ENCODE measurements at regions not wholly inside any gene's neighbourhood (a gene's known extent, or its start where the extent isn't known, plus 50 kb on each side); places are given as distances from the start of the nearest gene placed in this dataset.

DNA sequence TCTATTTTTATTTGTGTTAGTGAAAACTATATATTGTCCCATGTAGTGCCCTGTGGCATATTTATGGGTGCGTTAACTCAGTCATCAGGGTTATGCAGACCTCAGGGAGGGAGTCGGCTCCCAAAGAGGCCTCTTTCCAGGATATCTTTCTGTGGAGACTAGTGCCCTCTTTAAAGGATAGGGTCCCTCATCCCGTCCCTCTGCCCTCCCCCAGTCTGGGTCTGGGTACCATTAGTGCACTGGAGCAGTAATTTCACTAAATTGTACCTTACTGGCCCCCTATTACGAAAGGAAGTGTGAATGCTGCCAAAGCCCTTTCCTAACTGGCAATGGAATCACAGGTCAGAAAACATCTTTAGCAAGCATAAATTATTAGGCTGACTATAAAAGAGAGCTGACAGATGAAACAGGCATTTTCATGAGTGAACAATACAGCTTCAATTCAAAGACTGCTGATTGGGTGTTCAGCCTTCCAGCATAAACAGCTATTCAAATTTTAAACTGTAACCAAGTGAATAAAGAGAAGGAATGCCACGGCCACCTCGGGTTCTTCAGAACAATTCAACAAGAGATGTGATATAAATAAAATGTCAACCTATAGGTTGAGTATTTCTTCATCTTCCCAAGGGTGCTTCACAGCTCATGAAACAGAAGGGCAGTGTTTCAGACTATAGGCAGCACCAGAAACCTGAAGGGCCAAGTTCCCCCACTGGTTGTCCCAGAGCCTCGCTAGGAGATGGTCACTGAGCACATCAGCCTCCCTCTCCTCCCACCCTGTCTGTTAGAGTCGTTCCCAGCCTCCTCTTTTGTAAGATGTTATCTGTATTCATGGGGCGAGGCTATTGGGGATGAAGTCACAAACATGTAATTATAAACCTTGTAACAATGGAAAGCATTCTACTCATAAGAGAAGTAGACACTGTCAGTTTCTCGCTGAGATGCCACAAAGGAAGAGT, 318.7 kb downstream of the TMEM161B start:
- Histone ChIP-seq H3K27ac (ENCODE audit: low read depth, low read length) (no peak overlapping the region), H3K27me3 (ENCODE audit: control insufficient read depth, insufficient read depth, low read length) (no peaks in the 10 kb centered on the region), H3K9me3 (ENCODE audit: control insufficient read depth, insufficient read depth, low read depth, low read length) (no peaks in the 10 kb centered on the region), H3K36me3 (ENCODE audit: control insufficient read depth, insufficient read depth, low read length) (no peaks in the 10 kb centered on the region), H3K9ac (ENCODE audit: low read length) (no peak overlapping the region), H3K4me3 (ENCODE audit: low read depth, low read length) (no peak overlapping the region), H3K4me1 (ENCODE audit: control insufficient read depth, insufficient read depth, low read length) (peaks cover 44% of the 10 kb centered on the region)

DNA sequence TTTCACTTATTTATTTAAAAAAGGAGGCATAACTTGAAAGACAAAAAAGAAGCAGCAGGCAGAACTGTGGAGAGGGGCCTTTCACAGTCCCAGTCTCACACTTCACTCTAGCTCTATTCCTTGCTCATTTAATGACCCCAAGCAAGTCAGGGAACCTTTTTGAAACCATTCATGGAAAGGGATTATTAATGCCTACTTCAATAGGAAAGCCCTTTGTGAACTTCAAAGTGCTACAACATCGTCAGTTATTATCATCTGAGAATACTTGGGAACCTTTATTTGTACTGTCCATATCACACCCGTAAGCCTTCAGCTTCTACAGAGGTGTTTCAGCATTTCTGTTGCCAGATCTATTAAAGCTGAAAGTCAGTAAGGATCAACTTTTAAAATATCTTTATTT, 320.2 kb downstream of the TMEM161B start:
- Histone ChIP-seq H3K9ac (ENCODE audit: low read length) (no peak overlapping the region), H3K4me3 (ENCODE audit: low read depth, low read length) (no peak overlapping the region), H3K9me3 (ENCODE audit: control insufficient read depth, insufficient read depth, low read depth, low read length) (no peaks in the 10 kb centered on the region), H3K27ac (ENCODE audit: low read depth, low read length) (no peak overlapping the region), H3K36me3 (ENCODE audit: control insufficient read depth, insufficient read depth, low read length) (no peaks in the 10 kb centered on the region), H3K4me1 (ENCODE audit: control insufficient read depth, insufficient read depth, low read length) (peaks cover 42% of the 10 kb centered on the region), H3K27me3 (ENCODE audit: control insufficient read depth, insufficient read depth, low read length) (no peaks in the 10 kb centered on the region)

DNA sequence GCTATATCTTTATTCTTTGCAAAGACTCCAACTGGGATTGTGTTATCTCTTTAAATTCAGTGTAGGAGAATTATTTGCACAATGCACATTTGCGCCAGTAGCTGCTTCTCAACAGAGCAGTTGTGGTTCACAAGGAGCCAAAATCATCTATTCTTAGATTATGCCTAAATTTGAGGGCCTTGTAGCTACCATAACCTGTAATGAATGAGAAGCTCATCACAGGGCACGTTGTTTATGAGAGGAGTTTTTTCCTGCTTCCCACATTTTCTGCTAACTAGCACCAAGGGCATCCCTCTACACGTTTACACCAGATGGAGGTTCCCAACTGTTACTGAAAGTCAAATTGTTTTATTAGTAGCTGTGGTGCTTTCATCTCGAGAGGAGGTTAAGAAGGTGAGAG, 322.4 kb downstream of the TMEM161B start:
- Histone ChIP-seq H3K27me3 (ENCODE audit: control insufficient read depth, insufficient read depth, low read length) (no peaks in the 10 kb centered on the region), H3K4me3 (ENCODE audit: low read depth, low read length) (no peak overlapping the region), H3K9me3 (ENCODE audit: control insufficient read depth, insufficient read depth, low read depth, low read length) (no peaks in the 10 kb centered on the region), H3K36me3 (ENCODE audit: control insufficient read depth, insufficient read depth, low read length) (no peaks in the 10 kb centered on the region), H3K4me1 (ENCODE audit: control insufficient read depth, insufficient read depth, low read length) (peaks cover 33% of the 10 kb centered on the region), H3K27ac (ENCODE audit: low read depth, low read length) (no peak overlapping the region), H3K9ac (ENCODE audit: low read length) (no peak overlapping the region)

DNA sequence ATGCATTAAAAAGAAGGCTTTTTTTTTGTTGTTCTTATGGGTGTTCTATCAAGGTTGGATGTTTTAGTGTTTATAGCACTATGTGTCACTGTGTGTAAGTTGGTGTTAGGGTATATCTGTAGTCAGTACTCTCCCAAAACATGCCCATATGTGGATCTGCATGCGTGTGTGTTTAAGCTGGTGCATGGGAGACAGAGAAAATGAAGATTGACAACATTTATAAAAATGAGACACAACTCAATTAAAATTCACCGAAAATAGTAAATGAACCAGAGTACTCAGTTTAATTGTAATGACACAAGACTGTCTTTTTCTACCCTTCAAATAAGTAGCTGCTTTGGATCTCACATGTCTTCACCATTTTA, 323.4 kb downstream of the TMEM161B start:
- H3K4me3 ChIP-seq (ENCODE audit: low read depth, low read length), result no peak overlapping the region
- no peaks in the 10 kb centered on the region for H3K36me3 ChIP-seq (ENCODE audit: control insufficient read depth, insufficient read depth, low read length)
- 0 out of 2 replicates have a peak overlapping the region, but pooled peaks have one; percentile 41 for H3K27ac ChIP-seq (ENCODE audit: low read depth, low read length)
- no peaks in the 10 kb centered on the region for H3K9me3 ChIP-seq (ENCODE audit: control insufficient read depth, insufficient read depth, low read depth, low read length)
- H3K27me3 ChIP-seq (ENCODE audit: control insufficient read depth, insufficient read depth, low read length), result no peaks in the 10 kb centered on the region
- peaks cover 27% of the 10 kb centered on the region for H3K4me1 ChIP-seq (ENCODE audit: control insufficient read depth, insufficient read depth, low read length)
- no peak overlapping the region for H3K9ac ChIP-seq (ENCODE audit: low read length)

DNA sequence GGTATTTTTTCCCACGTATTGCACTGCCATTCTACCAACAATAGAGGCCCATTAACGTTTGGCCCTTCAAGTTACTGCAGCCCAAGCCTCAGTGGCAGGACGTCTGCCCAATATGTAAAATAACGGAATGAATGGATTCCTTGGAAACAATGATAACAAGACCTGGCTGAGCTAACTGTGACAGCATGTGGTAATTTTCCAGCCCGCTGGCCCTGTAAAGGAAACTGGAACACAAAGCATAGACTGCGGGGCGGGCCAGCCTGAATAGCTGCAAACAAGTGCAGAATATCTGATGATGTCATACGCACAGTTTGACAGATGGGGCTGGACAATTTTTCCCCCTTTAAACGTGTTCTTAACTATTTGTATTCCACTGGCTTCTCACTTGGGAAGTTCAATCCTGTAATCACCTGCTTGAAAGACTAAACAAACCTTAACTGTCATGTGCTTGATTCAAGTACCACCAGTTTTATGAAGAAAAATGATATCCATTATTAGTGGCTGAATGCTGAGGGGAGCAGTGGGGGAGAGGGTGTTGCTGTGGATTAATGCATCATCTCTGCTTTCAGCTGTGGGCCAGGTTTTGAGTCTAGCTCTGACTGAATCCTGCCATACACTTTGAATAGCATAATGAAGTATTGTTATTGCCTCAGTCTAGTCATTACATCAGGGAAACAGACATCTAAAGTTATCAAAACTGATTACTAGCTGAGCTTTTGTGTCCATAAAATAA, 323.9 kb downstream of the TMEM161B start:
- Histone ChIP-seq H3K9me3 (ENCODE audit: control insufficient read depth, insufficient read depth, low read depth, low read length) (no peaks in the 10 kb centered on the region), H3K27ac (ENCODE audit: low read depth, low read length) (0 out of 2 replicates have a peak overlapping the region, but pooled peaks have one; percentile 41), H3K9ac (ENCODE audit: low read length) (no peak overlapping the region), H3K4me1 (ENCODE audit: control insufficient read depth, insufficient read depth, low read length) (peaks cover 21% of the 10 kb centered on the region), H3K27me3 (ENCODE audit: control insufficient read depth, insufficient read depth, low read length) (no peaks in the 10 kb centered on the region), H3K36me3 (ENCODE audit: control insufficient read depth, insufficient read depth, low read length) (no peaks in the 10 kb centered on the region), H3K4me3 (ENCODE audit: low read depth, low read length) (no peak overlapping the region)

DNA sequence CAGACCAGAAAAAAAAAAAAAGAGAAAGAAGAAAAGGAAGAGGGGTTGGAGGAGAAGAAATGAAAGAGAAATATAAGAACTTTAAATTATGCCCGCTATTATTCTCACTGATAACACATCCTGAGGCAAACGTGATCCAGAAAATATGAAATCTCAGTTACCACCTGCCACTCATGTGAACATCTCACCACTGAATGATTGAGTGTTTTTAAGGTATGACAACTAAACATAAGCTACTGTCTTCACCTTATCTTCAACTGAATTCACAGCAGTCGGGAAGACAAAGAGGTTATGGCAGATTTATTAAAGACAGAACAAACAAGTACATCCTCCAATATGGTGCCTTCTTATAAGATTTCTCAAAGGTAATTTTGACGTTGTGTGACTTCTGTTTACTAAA, 327.9 kb downstream of the TMEM161B start:
- Histone ChIP-seq H3K9me3 (ENCODE audit: control insufficient read depth, insufficient read depth, low read depth, low read length) (no peaks in the 10 kb centered on the region), H3K27ac (ENCODE audit: low read depth, low read length) (no peak overlapping the region), H3K36me3 (ENCODE audit: control insufficient read depth, insufficient read depth, low read length) (no peaks in the 10 kb centered on the region), H3K27me3 (ENCODE audit: control insufficient read depth, insufficient read depth, low read length) (no peaks in the 10 kb centered on the region), H3K4me1 (ENCODE audit: control insufficient read depth, insufficient read depth, low read length) (peaks cover 18% of the 10 kb centered on the region), H3K4me3 (ENCODE audit: low read depth, low read length) (no peak overlapping the region), H3K9ac (ENCODE audit: low read length) (no peak overlapping the region)

DNA sequence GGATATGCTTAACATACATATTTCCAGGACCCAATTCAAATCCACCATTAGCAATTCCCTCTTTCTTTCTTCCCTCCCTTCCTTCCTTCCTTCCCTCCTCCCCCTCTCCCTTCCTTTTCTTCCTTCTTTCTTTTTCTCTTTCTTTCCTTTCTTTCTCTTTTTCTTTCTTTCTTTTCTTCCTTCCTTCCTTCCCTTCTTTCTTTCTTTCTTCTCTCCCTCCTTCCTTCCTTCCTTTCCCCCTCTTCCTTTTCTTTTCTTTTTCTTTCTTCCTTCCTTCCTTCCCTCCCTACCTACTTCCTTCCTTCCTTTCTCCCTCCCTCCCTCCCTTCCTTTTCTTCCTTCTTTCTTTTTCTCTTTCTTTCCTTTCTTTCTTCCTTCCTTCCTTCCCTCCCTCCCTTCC, 332.0 kb downstream of the TMEM161B start:
- H3K9ac ChIP-seq (ENCODE audit: low read length), result no peak overlapping the region
- H3K4me3 ChIP-seq (ENCODE audit: low read depth, low read length), result no peak overlapping the region
- peaks cover 5% of the 10 kb centered on the region; the same call in 1 of the 2 replicates for H3K9me3 ChIP-seq (ENCODE audit: control insufficient read depth, insufficient read depth, low read depth, low read length)
- no peaks in the 10 kb centered on the region for H3K36me3 ChIP-seq (ENCODE audit: control insufficient read depth, insufficient read depth, low read length)
- H3K27me3 ChIP-seq (ENCODE audit: control insufficient read depth, insufficient read depth, low read length), result no peaks in the 10 kb centered on the region
- no peaks in the 10 kb centered on the region for H3K4me1 ChIP-seq (ENCODE audit: control insufficient read depth, insufficient read depth, low read length)
- H3K27ac ChIP-seq (ENCODE audit: low read depth, low read length), result no peak overlapping the region

DNA sequence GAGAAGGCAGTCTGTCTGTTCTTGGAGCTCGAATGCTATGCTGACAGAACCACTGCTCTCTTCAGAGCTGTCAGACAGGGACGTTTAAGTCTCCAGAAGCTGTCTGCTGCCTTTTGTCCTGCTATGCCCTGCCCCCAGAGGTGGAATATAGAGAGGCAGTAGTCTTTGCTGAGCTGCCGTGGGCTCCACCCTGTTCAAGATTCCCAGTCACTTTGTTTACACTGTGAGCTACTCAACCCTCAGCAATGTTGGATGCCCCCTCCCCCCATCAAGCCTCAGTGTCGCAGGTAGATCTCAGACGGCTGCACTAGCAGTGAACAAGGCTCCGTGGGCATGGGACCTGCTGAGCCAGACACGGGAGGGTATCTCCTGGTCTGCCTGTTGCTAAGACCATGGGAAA, 344.2 kb downstream of the TMEM161B start:
- no peak overlapping the region for H3K9ac ChIP-seq (ENCODE audit: low read length)
- no peak overlapping the region for H3K27ac ChIP-seq (ENCODE audit: low read depth, low read length)

DNA sequence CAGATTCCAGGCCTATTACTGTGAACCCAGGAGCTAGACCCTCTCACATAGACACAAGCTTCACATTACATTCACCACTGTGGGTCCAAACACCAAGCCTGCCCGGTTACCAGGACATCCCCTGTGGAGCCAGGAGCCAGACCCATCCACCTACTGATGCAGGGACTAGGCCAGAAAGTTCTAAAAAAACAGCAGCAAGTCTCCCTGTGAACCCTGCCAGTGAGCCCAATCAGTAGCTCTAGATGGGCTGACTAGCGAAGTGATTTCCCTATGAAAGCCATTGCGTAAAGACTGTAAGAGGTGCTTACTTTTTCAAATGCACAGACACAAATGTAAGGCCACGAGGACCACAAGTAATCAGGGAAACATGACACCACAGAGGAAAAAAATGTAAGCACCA, 352.3 kb downstream of the TMEM161B start:
- H3K27me3 ChIP-seq (ENCODE audit: control insufficient read depth, insufficient read depth, low read length), result no peaks in the 10 kb centered on the region
- peak overlapping the region; percentile 12; the same call in 1 of the 2 replicates for H3K27ac ChIP-seq (ENCODE audit: low read depth, low read length)
- H3K36me3 ChIP-seq (ENCODE audit: control insufficient read depth, insufficient read depth, low read length), result no peaks in the 10 kb centered on the region

More for the DNA sequence above, 344.2 kb downstream of the TMEM161B start:
- no peak overlapping the region for H3K4me3 ChIP-seq (ENCODE audit: low read depth, low read length)
- peaks cover 9% of the 10 kb centered on the region for H3K4me1 ChIP-seq (ENCODE audit: control insufficient read depth, insufficient read depth, low read length)
- H3K27me3 ChIP-seq (ENCODE audit: control insufficient read depth, insufficient read depth, low read length), result no peaks in the 10 kb centered on the region
- no peaks in the 10 kb centered on the region for H3K9me3 ChIP-seq (ENCODE audit: control insufficient read depth, insufficient read depth, low read depth, low read length)
- H3K36me3 ChIP-seq (ENCODE audit: control insufficient read depth, insufficient read depth, low read length), result no peaks in the 10 kb centered on the region

DNA sequence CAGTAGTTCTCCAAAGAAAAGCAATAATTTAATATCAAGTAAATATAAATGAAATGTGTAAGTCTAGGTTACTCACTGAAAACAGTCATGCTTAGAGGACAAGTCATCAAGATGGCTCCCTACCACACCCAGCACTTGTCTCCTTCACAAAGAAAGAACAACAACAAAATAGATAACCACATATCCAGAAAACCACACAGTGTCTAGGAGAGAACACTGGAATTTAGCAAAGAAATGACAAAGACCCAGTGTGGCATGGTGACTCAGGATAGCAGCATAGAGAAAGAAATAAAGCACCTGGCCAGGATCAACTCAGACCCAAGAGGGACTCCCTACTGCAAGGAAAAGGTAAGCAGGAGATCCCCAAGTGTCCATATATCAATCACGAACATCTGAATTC, 356.2 kb downstream of the TMEM161B start:
- Histone ChIP-seq H3K9me3 (ENCODE audit: control insufficient read depth, insufficient read depth, low read depth, low read length) (peaks cover 3% of the 10 kb centered on the region; the same call in 1 of the 2 replicates), H3K36me3 (ENCODE audit: control insufficient read depth, insufficient read depth, low read length) (no peaks in the 10 kb centered on the region), H3K27ac (ENCODE audit: low read depth, low read length) (no peak overlapping the region)

More for the DNA sequence above, 352.3 kb downstream of the TMEM161B start:
- Histone ChIP-seq H3K9ac (ENCODE audit: low read length) (no peak overlapping the region), H3K9me3 (ENCODE audit: control insufficient read depth, insufficient read depth, low read depth, low read length) (peaks cover 5% of the 10 kb centered on the region; the same call in 1 of the 2 replicates), H3K4me3 (ENCODE audit: low read depth, low read length) (no peak overlapping the region), H3K4me1 (ENCODE audit: control insufficient read depth, insufficient read depth, low read length) (peaks cover 15% of the 10 kb centered on the region)

DNA sequence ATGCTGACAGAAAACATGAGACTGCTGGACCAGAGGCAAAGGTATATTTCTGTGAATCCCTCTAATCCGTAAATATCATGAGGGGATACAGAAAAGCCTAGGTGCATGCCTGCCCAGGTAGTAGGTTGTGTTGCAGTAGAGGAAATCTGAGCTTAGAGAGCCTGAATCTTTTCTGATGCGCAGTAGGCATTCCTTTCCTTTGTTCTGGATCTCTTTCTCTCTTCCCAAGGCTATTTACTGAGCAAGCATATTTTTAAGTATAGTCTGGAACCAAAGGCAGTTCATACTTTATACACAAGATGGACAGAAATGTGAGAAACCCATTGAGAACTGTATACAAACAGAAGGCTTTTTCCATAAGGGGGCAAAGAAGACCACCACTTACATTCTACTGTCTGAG, 359.3 kb downstream of the TMEM161B start:
- Histone ChIP-seq H3K9ac (ENCODE audit: low read length) (no peak overlapping the region), H3K9me3 (ENCODE audit: control insufficient read depth, insufficient read depth, low read depth, low read length) (no peaks in the 10 kb centered on the region; the same call in 1 of the 2 replicates), H3K4me3 (ENCODE audit: low read depth, low read length) (no peak overlapping the region), H3K36me3 (ENCODE audit: control insufficient read depth, insufficient read depth, low read length) (no peaks in the 10 kb centered on the region), H3K27ac (ENCODE audit: low read depth, low read length) (no peak overlapping the region; the same call in 1 of the 2 replicates), H3K4me1 (ENCODE audit: control insufficient read depth, insufficient read depth, low read length) (peaks cover 17% of the 10 kb centered on the region), H3K27me3 (ENCODE audit: control insufficient read depth, insufficient read depth, low read length) (no peaks in the 10 kb centered on the region)

More for the DNA sequence above, 356.2 kb downstream of the TMEM161B start:
- Histone ChIP-seq H3K9ac (ENCODE audit: low read length) (no peak overlapping the region), H3K27me3 (ENCODE audit: control insufficient read depth, insufficient read depth, low read length) (no peaks in the 10 kb centered on the region), H3K4me1 (ENCODE audit: control insufficient read depth, insufficient read depth, low read length) (peaks cover 32% of the 10 kb centered on the region), H3K4me3 (ENCODE audit: low read depth, low read length) (no peak overlapping the region)

All from HUES6 (cell line).